Cerebellar nuclear complex (tissue), 1 donor: ENCODE measurements at regions not wholly inside any gene's neighbourhood (a gene's known extent, or its start where the extent isn't known, plus 50 kb on each side); places are given as distances from the start of the nearest gene placed in this dataset.
A peak's percentile ranks its signal among the peaks of the same experiment; 100 is the strongest.
"Not testable (repeated sequence)": the region's sequence is repeated elsewhere in the genome, so short reads cannot be mapped to it uniquely, and the experiment has no call there.

Source experiments
- DNase-seq, 2 experiments: peaks; one replicate each; lab custom pipeline; 2025; lab: John Stamatoyannopoulos, UW

GRCh38 chr2:184201246-184201645 is 397.1 kb upstream of the ZNF804A start:
- DNase-seq, result no peak

GRCh38 chr2:184203661-184204060 is 394.7 kb upstream of the ZNF804A start:
- DNase-seq, result no peak

- DNase-seq, result no peak
Observed at GRCh38 chr2:184205048-184205596, 393.2 kb upstream of the ZNF804A start.

- DNase-seq, result no peak
Observed at GRCh38 chr2:184206045-184206444, 392.3 kb upstream of the ZNF804A start.

- DNase-seq, result no peak
Observed at GRCh38 chr2:184210329-184210728, 388.0 kb upstream of the ZNF804A start.

GRCh38 chr2:184215745-184216144 is 382.6 kb upstream of the ZNF804A start:
- DNase-seq, result no peak

GRCh38 chr2:184256611-184257010 is 341.7 kb upstream of the ZNF804A start:
- no peak for DNase-seq

- DNase-seq, result no peak
Observed at GRCh38 chr2:184261331-184261730, 337.0 kb upstream of the ZNF804A start.

GRCh38 chr2:184261818-184262217 is 336.5 kb upstream of the ZNF804A start:
- DNase-seq, result no peak

- no peak for DNase-seq
Observed at GRCh38 chr2:184268900-184269477, 329.3 kb upstream of the ZNF804A start.

GRCh38 chr2:184270660-184271059 is 327.7 kb upstream of the ZNF804A start:
- DNase-seq, result no peak

- DNase-seq, result no peak
Observed at GRCh38 chr2:184272056-184272455, 326.3 kb upstream of the ZNF804A start.

- no peak for DNase-seq
Observed at GRCh38 chr2:184294831-184295230, 303.5 kb upstream of the ZNF804A start.

- DNase-seq, result no peak
Observed at GRCh38 chr2:184297085-184297484, 301.2 kb upstream of the ZNF804A start.

GRCh38 chr2:184302506-184302905 is 295.8 kb upstream of the ZNF804A start:
- DNase-seq, result no peak

GRCh38 chr2:184304006-184304405 is 294.3 kb upstream of the ZNF804A start:
- no peak for DNase-seq

GRCh38 chr2:184305105-184305504 is 293.2 kb upstream of the ZNF804A start:
- DNase-seq, result no peak

GRCh38 chr2:184308706-184309105 is 289.6 kb upstream of the ZNF804A start:
- DNase-seq, result no peak

GRCh38 chr2:184312970-184313369 is 285.4 kb upstream of the ZNF804A start:
- no peak for DNase-seq

- no peak for DNase-seq
Observed at GRCh38 chr2:184314829-184315228, 283.5 kb upstream of the ZNF804A start.

- no peak for DNase-seq
Observed at GRCh38 chr2:184316921-184317320, 281.4 kb upstream of the ZNF804A start.

GRCh38 chr2:184322615-184323014 is 275.7 kb upstream of the ZNF804A start:
- DNase-seq, result no peak

- peak in 1 of 2 experiments; percentile 35 for DNase-seq
Observed at GRCh38 chr2:184326066-184326465, 272.3 kb upstream of the ZNF804A start.

- DNase-seq, result not testable (repeated sequence)
Observed at GRCh38 chr2:184327805-184328204, 270.5 kb upstream of the ZNF804A start.
